ENCODE measurements at regions not wholly inside any gene's neighbourhood (a gene's known extent, or its start where the extent isn't known, plus 50 kb on each side); places are given as distances from the start of the nearest gene placed in this dataset.

GRCh38 chr12:23098517-23098916 lies 473.5 kb downstream of the ETNK1 start:
- TF ChIP-seq CTCF (IDR thresholded peaks at IDR 0.05; ENCODE audit: low read depth, low read length, missing input control) (no peak), MAX (IDR thresholded peaks at IDR 0.05) (no peak), YY1 (IDR thresholded peaks at IDR 0.05) (no peak), ZBTB33 (IDR thresholded peaks at IDR 0.05) (no peak), TAF1 (conservative IDR thresholded peaks at IDR 0.05) (no peak), SP1 (IDR thresholded peaks at IDR 0.05) (no peak), GABPA (IDR thresholded peaks at IDR 0.05 in 1 of 2, conservative IDR thresholded peaks at IDR 0.05 in 1 of 2) (no peak), RAD21 (IDR thresholded peaks at IDR 0.05) (no peak), REST (IDR thresholded peaks at IDR 0.05) (no peak), RXRA (IDR thresholded peaks at IDR 0.05) (no peak), JUND (IDR thresholded peaks at IDR 0.05) (no peak), EGR1 (IDR thresholded peaks at IDR 0.05; ENCODE audit: low read depth in 2 of 2) (no peak), FOXA1 (IDR thresholded peaks at IDR 0.05) (no peak)
- TF ChIP-seq, protein P1, sequence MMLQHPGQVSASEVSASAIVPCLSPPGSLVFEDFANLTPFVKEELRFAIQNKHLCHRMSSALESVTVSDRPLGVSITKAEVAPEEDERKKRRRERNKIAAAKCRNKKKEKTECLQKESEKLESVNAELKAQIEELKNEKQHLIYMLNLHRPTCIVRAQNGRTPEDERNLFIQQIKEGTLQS (IDR thresholded peaks at IDR 0.05) = no peak

Data from liver (tissue), 3 donors.